ENCODE measurements at regions not wholly inside any gene's neighbourhood (a gene's known extent, or its start where the extent isn't known, plus 50 kb on each side); places are given as distances from the start of the nearest gene placed in this dataset.

DNA sequence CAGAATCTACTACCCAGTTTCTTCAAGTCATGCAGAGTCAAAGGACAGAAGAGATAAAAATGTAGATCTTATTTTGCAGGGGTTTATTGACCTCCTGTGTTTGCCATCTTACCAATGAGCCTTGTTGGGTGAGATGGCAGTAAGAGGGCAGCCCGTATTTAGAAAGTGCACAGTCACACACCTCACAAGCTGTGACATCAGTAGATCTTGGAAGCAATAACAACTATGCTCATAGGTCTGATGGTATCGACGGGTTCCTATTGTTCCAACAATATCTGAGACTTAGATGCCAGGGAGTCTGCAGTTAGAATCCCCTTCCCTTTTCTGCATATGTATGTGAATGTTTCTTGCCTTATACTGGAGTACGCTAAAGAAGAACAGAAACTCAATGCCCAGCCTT, 189.0 kb upstream of the DYRK2 start:
- ChIA-PET CTCF (no interaction called here), POLR2A (no interaction called here)
- intact Hi-C loops (cut with micrococcal nuclease): loop anchor here (10.0 kb wide), 2 partner anchors 175 to 345 kb away; no protein-coding TSS in a partner anchor
- no peaks in the 10 kb centered on the region for H3K9me3 Mint-ChIP-seq
- ATAC-seq (no peak), DNase-seq (no peak)
- H3K27me3 Mint-ChIP-seq: peaks cover 10% of the 10 kb centered on the region
- H3K36me3 Mint-ChIP-seq (ENCODE audit: low read depth): no peaks in the 10 kb centered on the region
- peaks cover 5% of the 10 kb centered on the region for H3K4me1 Mint-ChIP-seq (ENCODE audit: low read depth)
- no peak overlapping the region for H3K4me3 Mint-ChIP-seq
- no peak for TF ChIP-seq CTCF (IDR thresholded peaks at IDR 0.05)
- no peak overlapping the region for H3K27ac Mint-ChIP-seq

GRCh38 chr12:67460388-67460787, 188.2 kb upstream of the DYRK2 start:
- no peak overlapping the region for H3K4me3 Mint-ChIP-seq
- no peak overlapping the region for H3K27ac Mint-ChIP-seq
- H3K9me3 Mint-ChIP-seq: no peaks in the 10 kb centered on the region
- TF ChIP-seq CTCF (IDR thresholded peaks at IDR 0.05): no peak
- H3K36me3 Mint-ChIP-seq (ENCODE audit: low read depth): no peaks in the 10 kb centered on the region
- ATAC-seq: no peak
- CTCF ChIA-PET: no interaction called here
- POLR2A ChIA-PET: no interaction called here
- intact Hi-C loops (cut with micrococcal nuclease): no loop called here
- DNase-seq: no peak
- peaks cover 5% of the 10 kb centered on the region for H3K4me1 Mint-ChIP-seq (ENCODE audit: low read depth)
- peaks cover 9% of the 10 kb centered on the region for H3K27me3 Mint-ChIP-seq

GRCh38 chr12:67468549-67469245, 179.8 kb upstream of the DYRK2 start:
- ATAC-seq (no peak), DNase-seq (no peak)
- ChIA-PET CTCF (no interaction called here), POLR2A (no interaction called here)
- no peak for TF ChIP-seq CTCF (IDR thresholded peaks at IDR 0.05)
- peaks cover 5% of the 10 kb centered on the region for H3K36me3 Mint-ChIP-seq (ENCODE audit: low read depth)
- H3K4me1 Mint-ChIP-seq (ENCODE audit: low read depth): peaks cover 8% of the 10 kb centered on the region
- intact Hi-C loops (cut with micrococcal nuclease): no loop called here
- no peak overlapping the region for H3K4me3 Mint-ChIP-seq
- H3K27ac Mint-ChIP-seq: no peak overlapping the region
- peaks cover 13% of the 10 kb centered on the region for H3K9me3 Mint-ChIP-seq
- no peaks in the 10 kb centered on the region for H3K27me3 Mint-ChIP-seq

GRCh38 chr12:67469666-67470065, 178.9 kb upstream of the DYRK2 start:
- intact Hi-C loops (cut with micrococcal nuclease): no loop called here
- Mint-ChIP-seq H3K36me3 (ENCODE audit: low read depth) (peaks cover 5% of the 10 kb centered on the region), H3K27ac (peak overlapping the region; percentile 2), H3K9me3 (peaks cover 13% of the 10 kb centered on the region), H3K4me1 (ENCODE audit: low read depth) (peaks cover 8% of the 10 kb centered on the region), H3K27me3 (no peaks in the 10 kb centered on the region), H3K4me3 (no peak overlapping the region)
- DNase-seq: peak; percentile 36
- ChIA-PET POLR2A (no interaction called here), CTCF (no interaction called here)
- ATAC-seq: peak; percentile 37
- TF ChIP-seq CTCF (IDR thresholded peaks at IDR 0.05): no peak

DNA sequence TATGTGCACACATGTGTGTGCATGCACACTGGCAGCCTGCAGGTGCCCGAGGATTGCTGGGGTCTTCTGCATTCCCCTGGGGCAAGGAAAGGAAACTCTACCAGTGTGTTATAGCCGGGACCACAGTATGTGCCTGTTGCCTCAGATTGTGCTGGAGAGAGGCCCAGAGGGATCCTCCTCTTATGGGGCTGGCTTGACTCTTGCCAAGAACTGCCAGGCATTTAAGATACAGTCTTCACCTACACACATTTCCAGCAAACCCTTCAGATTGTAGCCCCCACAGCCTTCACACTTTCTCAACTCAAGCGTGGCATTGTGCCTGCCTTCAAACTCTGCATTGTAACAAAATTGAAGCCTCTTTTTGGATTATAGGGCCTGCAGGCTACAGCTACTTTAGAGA, 176.7 kb upstream of the DYRK2 start:
- ChIA-PET POLR2A (no interaction called here), CTCF (no interaction called here)
- H3K36me3 Mint-ChIP-seq (ENCODE audit: low read depth): peaks cover 5% of the 10 kb centered on the region
- no peak overlapping the region for H3K27ac Mint-ChIP-seq
- H3K4me1 Mint-ChIP-seq (ENCODE audit: low read depth): peaks cover 11% of the 10 kb centered on the region
- no peak for ATAC-seq
- intact Hi-C loops (cut with micrococcal nuclease): no loop called here
- H3K9me3 Mint-ChIP-seq: peaks cover 8% of the 10 kb centered on the region
- no peak overlapping the region for H3K4me3 Mint-ChIP-seq
- TF ChIP-seq CTCF (IDR thresholded peaks at IDR 0.05): no peak
- DNase-seq: no peak
- no peaks in the 10 kb centered on the region for H3K27me3 Mint-ChIP-seq
